Smooth muscle cell (in vitro differentiated cells): ENCODE measurements at regions not wholly inside any gene's neighbourhood (a gene's known extent, or its start where the extent isn't known, plus 50 kb on each side); places are given as distances from the start of the nearest gene placed in this dataset.

Source experiments
- DNase-seq: peaks from one replicate; lab custom pipeline; 2025; ENCODE audit not compliant: unreplicated experiment; lab: John Stamatoyannopoulos, UW
- H2AFZ ChIP-seq: fragments of 200-600 bp; sonication (generic); 2 replicates; pipeline ENCODE4 v1.6.0; 2016; ENCODE audit warnings: antibody characterized with exemption, low read depth, mild to moderate bottlenecking
- H3F3A ChIP-seq: fragments of 200-600 bp; sonication (generic); 2 replicates; pipeline ENCODE4 v1.6.0; 2017; ENCODE audit warnings: antibody characterized with exemption, low read depth
- H3K27ac ChIP-seq: fragments of 200-600 bp; sonication (generic); 2 replicates; pipeline ENCODE4 v1.5.1; 2016; ENCODE audit warnings: low read depth, mild to moderate bottlenecking
- H3K27me3 ChIP-seq: fragments of 200-600 bp; sonication (generic); 2 replicates; pipeline ENCODE4 v1.6.1; 2016; ENCODE audit warnings: low read depth, mild to moderate bottlenecking
- H3K36me3 ChIP-seq: fragments of 200-600 bp; sonication (generic); 2 replicates; pipeline ENCODE4 v1.5.1; 2016; ENCODE audit warnings: low read depth
- H3K4me1 ChIP-seq: fragments of 200-600 bp; sonication (generic); 2 replicates; pipeline ENCODE4 v1.5.1; 2016; ENCODE audit warnings: low read depth
- H3K4me2 ChIP-seq: fragments of 200-600 bp; sonication (generic); 2 replicates; pipeline ENCODE4 v1.6.0; 2016; ENCODE audit warnings: mild to moderate bottlenecking
- H3K4me3 ChIP-seq: fragments of 200-600 bp; sonication (generic); 2 replicates; pipeline ENCODE4 v1.5.1; 2016; ENCODE audit warnings: mild to moderate bottlenecking
- H3K79me2 ChIP-seq: fragments of 200-600 bp; sonication (generic); 2 replicates; pipeline ENCODE4 v1.6.0; 2016; ENCODE audit warnings: low read depth, mild to moderate bottlenecking
- H3K9ac ChIP-seq: fragments of 200-600 bp; sonication (generic); 2 replicates; pipeline ENCODE4 v1.6.0; 2016; ENCODE audit warnings: low read depth
- H3K9me3 ChIP-seq: fragments of 200-600 bp; sonication (generic); replicated peaks from 2 replicates; pipeline ENCODE4 v1.5.1; 2016; ENCODE audit warnings: low read depth
- H4K20me1 ChIP-seq: fragments of 200-600 bp; sonication (generic); 2 replicates; pipeline ENCODE4 v1.6.0; 2016; ENCODE audit warnings: low read depth
- WGBS: methylation state at CpG from one replicate; pipeline ENCODE4 v1.1.7; 2016; ENCODE audit warnings: low lambda C conversion rate; 5-methylcytosine and 5-hydroxymethylcytosine counted together
- TF ChIP-seq, protein P1 (sequence below): fragments of 200-600 bp; sonication (generic); IDR thresholded peaks from 2 replicates; pipeline ENCODE4 v1.5.1; 2017; ENCODE audit warnings: borderline replicate concordance, mild to moderate bottlenecking, antibody characterized with exemption; ENCODE audit not compliant: insufficient read depth, poor library complexity, severe bottlenecking

DNA sequence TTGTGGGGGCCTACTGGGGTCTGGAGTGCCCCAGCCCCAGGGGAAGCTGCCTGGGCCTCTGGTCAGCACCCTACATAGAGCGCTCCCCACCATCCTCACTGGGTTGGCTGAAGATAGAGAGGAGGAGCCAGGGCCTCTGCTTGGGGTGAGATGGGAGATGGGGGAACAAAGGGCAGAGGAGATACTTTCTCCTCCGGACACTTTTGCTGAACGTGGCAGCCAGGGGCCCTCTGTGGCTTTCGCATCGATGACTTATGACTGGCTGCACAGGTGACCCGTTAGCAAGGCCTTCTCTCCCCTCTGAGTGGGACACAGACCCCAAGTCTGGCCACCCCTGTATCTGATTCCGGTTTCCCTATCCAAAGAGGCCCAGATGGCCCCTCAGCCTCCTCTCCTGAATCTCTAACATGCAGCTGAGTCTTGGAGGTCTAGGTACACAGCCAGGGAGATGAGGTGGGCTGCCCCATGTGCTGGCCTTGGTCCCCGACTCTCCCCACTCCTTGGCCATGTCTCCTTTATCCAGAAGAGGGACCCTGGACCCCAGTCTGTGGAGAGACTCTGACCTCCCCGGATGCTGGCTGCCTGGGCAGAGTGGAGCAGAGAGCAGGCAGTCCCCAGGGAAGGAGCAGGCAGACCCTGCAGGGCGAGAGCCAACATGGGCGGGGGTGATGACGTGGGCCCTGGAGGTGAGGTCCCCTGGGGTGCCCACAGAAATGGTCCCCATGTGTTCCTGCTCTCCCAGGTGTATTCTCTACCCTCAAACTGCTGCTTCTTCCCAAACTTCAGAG is 59.3 kb upstream of the NECTIN1 start:
- Histone ChIP-seq H3F3A (peaks cover 3% of the 10 kb centered on the region), H3K9me3 (no peaks in the 10 kb centered on the region), H3K27me3 (no peaks in the 10 kb centered on the region), H3K4me1 (peaks cover 14% of the 10 kb centered on the region), H3K4me2 (no peak overlapping the region), H3K9ac (no peak overlapping the region), H3K79me2 (no peaks in the 10 kb centered on the region), H4K20me1 (no peaks in the 10 kb centered on the region), H3K27ac (no peak overlapping the region), H3K4me3 (no peak overlapping the region), H2AFZ (no peak overlapping the region), H3K36me3 (no peaks in the 10 kb centered on the region)
- no peak for DNase-seq
- 81% methylated on average over 12 of the region's 12 CpGs for WGBS
- TF ChIP-seq, protein P1, sequence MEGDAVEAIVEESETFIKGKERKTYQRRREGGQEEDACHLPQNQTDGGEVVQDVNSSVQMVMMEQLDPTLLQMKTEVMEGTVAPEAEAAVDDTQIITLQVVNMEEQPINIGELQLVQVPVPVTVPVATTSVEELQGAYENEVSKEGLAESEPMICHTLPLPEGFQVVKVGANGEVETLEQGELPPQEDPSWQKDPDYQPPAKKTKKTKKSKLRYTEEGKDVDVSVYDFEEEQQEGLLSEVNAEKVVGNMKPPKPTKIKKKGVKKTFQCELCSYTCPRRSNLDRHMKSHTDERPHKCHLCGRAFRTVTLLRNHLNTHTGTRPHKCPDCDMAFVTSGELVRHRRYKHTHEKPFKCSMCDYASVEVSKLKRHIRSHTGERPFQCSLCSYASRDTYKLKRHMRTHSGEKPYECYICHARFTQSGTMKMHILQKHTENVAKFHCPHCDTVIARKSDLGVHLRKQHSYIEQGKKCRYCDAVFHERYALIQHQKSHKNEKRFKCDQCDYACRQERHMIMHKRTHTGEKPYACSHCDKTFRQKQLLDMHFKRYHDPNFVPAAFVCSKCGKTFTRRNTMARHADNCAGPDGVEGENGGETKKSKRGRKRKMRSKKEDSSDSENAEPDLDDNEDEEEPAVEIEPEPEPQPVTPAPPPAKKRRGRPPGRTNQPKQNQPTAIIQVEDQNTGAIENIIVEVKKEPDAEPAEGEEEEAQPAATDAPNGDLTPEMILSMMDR: no peak

DNA sequence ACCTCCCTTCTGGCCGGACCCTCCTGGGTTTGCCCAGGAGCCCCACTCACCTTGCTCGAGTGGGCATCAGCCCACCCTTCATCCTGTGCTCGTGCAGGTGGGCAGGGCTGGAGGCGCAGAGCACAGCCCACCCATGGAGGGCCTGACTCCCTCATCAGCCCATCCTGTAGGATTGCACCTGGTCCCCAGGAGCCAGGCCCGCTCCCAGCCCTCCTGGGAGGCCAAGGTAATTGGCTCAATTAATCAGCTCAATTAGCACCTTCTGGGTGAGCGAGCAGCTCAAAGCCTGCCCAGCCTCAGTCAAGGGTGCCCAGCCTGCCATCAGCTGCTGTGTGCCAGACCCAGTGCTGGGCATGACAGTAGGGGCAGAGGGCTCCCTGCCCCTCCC is 58.1 kb upstream of the NECTIN1 start:
- Histone ChIP-seq H3K79me2 (no peaks in the 10 kb centered on the region), H2AFZ (no peak overlapping the region), H3K27ac (no peak overlapping the region), H3K36me3 (no peaks in the 10 kb centered on the region), H3K4me1 (peaks cover 21% of the 10 kb centered on the region), H4K20me1 (no peaks in the 10 kb centered on the region), H3K4me2 (no peak overlapping the region), H3K27me3 (no peaks in the 10 kb centered on the region), H3K9ac (no peak overlapping the region), H3K4me3 (no peak overlapping the region), H3K9me3 (no peaks in the 10 kb centered on the region), H3F3A (no peaks in the 10 kb centered on the region)
- DNase-seq: no peak
- TF ChIP-seq, protein P1: no peak
- 72% methylated on average over 6 of the region's 6 CpGs for WGBS

DNA sequence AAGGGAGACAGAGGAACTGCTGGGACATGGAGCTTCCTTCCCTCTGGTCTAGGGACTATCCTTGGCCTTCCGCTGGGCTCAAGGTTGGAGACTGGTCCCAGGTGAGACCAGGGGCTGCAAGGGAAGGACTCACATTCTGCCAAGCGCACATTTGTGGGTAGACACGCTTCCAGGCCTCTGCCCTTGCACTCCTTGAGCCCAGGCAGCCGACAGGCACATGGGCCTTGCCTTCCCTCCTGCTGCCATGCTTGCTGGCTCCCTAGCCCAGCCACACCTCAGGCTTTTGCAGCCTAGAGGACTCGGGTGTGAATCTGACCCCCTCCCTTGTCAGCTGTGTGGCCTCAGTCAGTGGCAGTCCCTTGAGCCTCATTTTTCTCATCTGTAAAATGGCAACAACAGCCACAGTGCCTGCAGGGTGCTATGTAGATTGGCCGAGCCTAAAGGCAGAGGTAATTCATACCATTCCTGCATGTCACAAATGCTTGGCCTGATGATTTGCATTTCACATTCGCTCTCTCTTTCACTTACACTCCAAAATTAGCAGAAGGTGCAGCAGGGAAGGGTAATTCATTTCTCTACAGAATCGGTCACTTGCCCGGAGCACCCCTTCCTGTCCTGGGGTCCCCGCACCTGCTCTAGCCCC is 57.6 kb upstream of the NECTIN1 start:
- no peak overlapping the region for H3K9ac ChIP-seq
- H3K27me3 ChIP-seq: no peaks in the 10 kb centered on the region
- DNase-seq: no peak
- H3K79me2 ChIP-seq: no peaks in the 10 kb centered on the region
- no peaks in the 10 kb centered on the region for H3K36me3 ChIP-seq
- H3F3A ChIP-seq: no peaks in the 10 kb centered on the region
- 91% methylated on average over 10 of the region's 10 CpGs for whole genome bisulfite sequencing
- H2AFZ ChIP-seq: no peak overlapping the region
- H3K9me3 ChIP-seq: no peaks in the 10 kb centered on the region
- peaks cover 20% of the 10 kb centered on the region for H3K4me1 ChIP-seq
- no peak overlapping the region for H3K4me2 ChIP-seq
- no peak overlapping the region for H3K4me3 ChIP-seq
- TF ChIP-seq, protein P1: no peak
- no peaks in the 10 kb centered on the region for H4K20me1 ChIP-seq
- H3K27ac ChIP-seq: no peak overlapping the region

DNA sequence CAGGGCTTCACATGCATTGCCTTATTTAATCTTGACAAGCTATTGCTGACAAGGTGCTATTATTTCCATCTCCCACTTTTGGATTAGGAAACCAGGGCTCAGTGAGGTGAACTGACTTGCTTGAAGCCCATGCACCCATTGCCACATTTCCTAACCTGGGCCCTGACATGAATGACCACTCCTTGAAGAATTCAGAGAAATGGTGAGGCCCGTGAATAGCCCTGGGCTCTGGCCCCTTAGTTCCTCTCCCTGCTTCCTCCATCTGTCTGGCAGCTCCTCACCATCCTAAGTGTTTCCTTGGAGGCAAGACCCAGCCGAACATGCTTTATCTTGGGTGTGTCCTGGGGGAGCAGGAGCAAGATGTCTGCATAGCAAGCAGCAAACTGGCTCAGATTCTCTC is 56.1 kb upstream of the NECTIN1 start:
- no peak for DNase-seq
- 62% methylated on average over 2 of the region's 2 CpGs for WGBS
- Histone ChIP-seq H3K9me3 (no peaks in the 10 kb centered on the region), H3K4me1 (peaks cover 13% of the 10 kb centered on the region), H3K36me3 (no peaks in the 10 kb centered on the region), H3K79me2 (no peaks in the 10 kb centered on the region), H2AFZ (no peak overlapping the region), H3F3A (no peaks in the 10 kb centered on the region), H3K27ac (no peak overlapping the region), H4K20me1 (no peaks in the 10 kb centered on the region), H3K27me3 (no peaks in the 10 kb centered on the region), H3K4me3 (no peak overlapping the region), H3K9ac (no peak overlapping the region), H3K4me2 (no peak overlapping the region)
- TF ChIP-seq, protein P1: no peak
